HCT116 (cell line): ENCODE measurements at regions not wholly inside any gene's neighbourhood (a gene's known extent, or its start where the extent isn't known, plus 50 kb on each side); places are given as distances from the start of the nearest gene placed in this dataset.

Source experiments
- ATAC-seq: fragments of 200-7000 bp; cut with Tn5 transposase; 2 replicates; pipeline ENCODE4 v1.9.1; 2020; ENCODE audit warnings: mild to moderate bottlenecking, moderate library complexity
- BruUV-seq: library from RNA; stranded (reverse); fragments of 400-500 nt; replicated peaks from 2 replicates; lab custom pipeline; 2021; lab: Mats Ljungman, UMichigan
- CTCF ChIA-PET: fragments of 300-600 bp; sonication (Branson Sonifier 250); formaldehyde crosslinking; loops from one replicate; lab custom pipeline; 2021; ENCODE audit warnings: antibody characterized with exemption; lab: Charles Lee
- POLR2A ChIA-PET: fragments of 300-600, 350-600 bp; sonication (Branson Sonifier 250); formaldehyde crosslinking; loops from one replicate; lab custom pipeline; 2021; ENCODE audit warnings: antibody characterized with exemption; lab: Charles Lee
- RAD21 ChIA-PET, 2 experiments: fragments of 300-600 bp; sonication (Branson Sonifier 250); formaldehyde crosslinking; loops; one replicate each; lab custom pipeline; 2023; ENCODE audit warnings: low total read pairs in 2 of 2; ENCODE audit not compliant: uncharacterized antibody in 2 of 2, unreplicated experiment in 2 of 2, low non-redundant PET in 1 of 2; lab: Charles Lee
- DNase-seq: peaks from one replicate; pipeline ENCODE4 v3.0.0-alpha.2; 2010; ENCODE audit warnings: low read depth, low spot score
- H2AFZ ChIP-seq: fragments of 200-600 bp; shearing (Covaris generic), sonication (generic); 2 replicates; pipeline ENCODE4 v1.6.1; 2017; ENCODE audit warnings: low read depth, mixed run types, mixed read lengths, antibody characterized with exemption, low read length; ENCODE audit not compliant: poor library complexity, severe bottlenecking
- H3K27ac ChIP-seq: 2 replicates; pipeline ENCODE4 v1.5.1; 2012; ENCODE audit warnings: low read depth, low read length
- H3K27me3 ChIP-seq: fragments of 200-600 bp; sonication (generic); 2 replicates; pipeline ENCODE4 v1.6.1; 2016; ENCODE audit warnings: mixed run types, low read length, mixed read lengths; ENCODE audit not compliant: insufficient read depth
- H3K36me3 ChIP-seq, 2 experiments: fragments of 200-500 bp in 1 of 2; fragments of 200-600 bp in 1 of 2; sonication (Bioruptor generic) in 1 of 2; sonication (generic) in 1 of 2; 2 replicates each; pipeline versions ENCODE4 v1.5.1 to v1.6.1; 2014 to 2016; ENCODE audit warnings: low read length in 2 of 2, inconsistent platforms in 1 of 2, mixed read lengths in 1 of 2, mixed run types in 1 of 2; ENCODE audit not compliant: insufficient read depth in 2 of 2, control insufficient read depth in 1 of 2
- H3K4me1 ChIP-seq, 2 experiments: fragments of 200-600 bp in 1 of 2; sonication (generic) in 1 of 2; 2 replicates each; pipeline versions ENCODE4 v1.5.1 to v1.6.1; 2012 to 2017; ENCODE audit warnings: low read length in 2 of 2, inconsistent platforms in 1 of 2, mild to moderate bottlenecking in 1 of 2, mixed read lengths in 1 of 2, mixed run types in 1 of 2, moderate library complexity in 1 of 2; ENCODE audit not compliant: insufficient read depth in 2 of 2, control insufficient read depth in 1 of 2
- H3K4me2 ChIP-seq: fragments of 200-600 bp; sonication (generic); 2 replicates; pipeline ENCODE4 v1.6.1; 2017; ENCODE audit warnings: mixed run types, low read length, mixed read lengths
- H3K4me3 ChIP-seq, 2 experiments: fragments of 200-600 bp in 1 of 2; sonication (generic) in 1 of 2; replicated peaks in 1 of 2; 2 replicates each; pipeline ENCODE4 v1.5.1; 2011 to 2016; ENCODE audit warnings: low read length in 2 of 2, control low read depth in 1 of 2, low read depth in 1 of 2, mild to moderate bottlenecking in 1 of 2, mixed read lengths in 1 of 2, mixed run types in 1 of 2
- H3K79me2 ChIP-seq: fragments of 200-600 bp; sonication (generic); 2 replicates; pipeline ENCODE4 v1.6.1; 2017; ENCODE audit warnings: mild to moderate bottlenecking, mixed run types, low read length, moderate library complexity, mixed read lengths; ENCODE audit not compliant: insufficient read depth
- H3K9ac ChIP-seq: fragments of 200-600 bp; sonication (generic); 2 replicates; pipeline ENCODE4 v1.6.1; 2016; ENCODE audit warnings: low read length, mixed read lengths
- H3K9me2 ChIP-seq: fragments of 200-600 bp; sonication (generic), shearing (Covaris generic); 2 replicates; pipeline ENCODE4 v1.6.1; 2017; ENCODE audit warnings: mixed run types, mild to moderate bottlenecking, moderate library complexity; ENCODE audit not compliant: insufficient read depth
- H3K9me3 ChIP-seq, 2 experiments: fragments of 200-500 bp in 1 of 2; fragments of 200-600 bp in 1 of 2; sonication (Bioruptor generic) in 1 of 2; sonication (generic) in 1 of 2; 2 replicates each; pipeline ENCODE4 v1.6.1; 2014 to 2017; ENCODE audit warnings: low read length in 2 of 2, mixed read lengths in 2 of 2, inconsistent platforms in 1 of 2, low read depth in 1 of 2, mild to moderate bottlenecking in 1 of 2, mixed run types in 1 of 2, moderate library complexity in 1 of 2; ENCODE audit not compliant: control insufficient read depth in 1 of 2, insufficient read depth in 1 of 2
- H4K20me1 ChIP-seq: fragments of 200-600 bp; sonication (generic), shearing (Covaris generic); 2 replicates; pipeline ENCODE4 v1.6.1; 2017; ENCODE audit warnings: mixed run types, mild to moderate bottlenecking, moderate library complexity; ENCODE audit not compliant: insufficient read depth
- CBX3 ChIP-seq: IDR thresholded peaks from 2 replicates; pipeline ENCODE4 v1.6.1; 2012; ENCODE audit warnings: low read depth
- CEBPB ChIP-seq: IDR thresholded peaks from 2 replicates; pipeline ENCODE4 v1.6.1; 2012; ENCODE audit warnings: low read depth
- EGR1 ChIP-seq: IDR thresholded peaks from 2 replicates; pipeline ENCODE4 v1.6.1; 2012; ENCODE audit warnings: low read depth
- ELF1 ChIP-seq: IDR thresholded peaks from 2 replicates; pipeline ENCODE4 v1.6.1; 2012; ENCODE audit warnings: low read depth, borderline replicate concordance
- EZH2 ChIP-seq: fragments of 200-600 bp; sonication (generic); IDR thresholded peaks from 2 replicates; pipeline ENCODE4 v1.6.1; 2017; ENCODE audit warnings: antibody characterized with exemption, mixed run types
- JUND ChIP-seq: IDR thresholded peaks from 2 replicates; pipeline ENCODE4 v1.6.1; 2012
- POLR2A ChIP-seq: IDR thresholded peaks from 2 replicates; pipeline ENCODE4 v1.7.0; 2011; ENCODE audit warnings: borderline replicate concordance; ENCODE audit not compliant: insufficient read depth, insufficient read length; ENCODE audit errors: extremely low read depth
- POLR2AphosphoS5 ChIP-seq: IDR thresholded peaks from 2 replicates; pipeline ENCODE4 v1.6.1; 2011; ENCODE audit warnings: mild to moderate bottlenecking, low read depth, low read length, moderate library complexity
- RAD21 ChIP-seq: IDR thresholded peaks from 2 replicates; pipeline ENCODE4 v1.6.1; 2012; ENCODE audit warnings: low read depth, mild to moderate bottlenecking
- SIN3A ChIP-seq: IDR thresholded peaks from 2 replicates; pipeline ENCODE4 v1.6.1; 2012; ENCODE audit warnings: low read depth
- SP1 ChIP-seq: IDR thresholded peaks from 2 replicates; pipeline ENCODE4 v1.6.1; 2012; ENCODE audit warnings: low read depth
- SRF ChIP-seq: IDR thresholded peaks from 2 replicates; pipeline ENCODE4 v1.6.1; 2012; ENCODE audit warnings: low read depth
- TCF7L2 ChIP-seq: IDR thresholded peaks from 2 replicates; pipeline ENCODE4 v1.7.0; 2011; ENCODE audit warnings: borderline replicate concordance, inconsistent platforms; ENCODE audit not compliant: insufficient read depth, insufficient read length; ENCODE audit errors: extremely low read depth
- YY1 ChIP-seq: IDR thresholded peaks from 2 replicates; pipeline ENCODE4 v1.6.1; 2011; ENCODE audit warnings: low read length, low read depth, moderate library complexity, mild to moderate bottlenecking; ENCODE audit not compliant: insufficient replicate concordance; ENCODE audit errors: extremely low read depth
- ZFX ChIP-seq: fragments of 450-650 bp; IDR thresholded peaks from 2 replicates; pipeline ENCODE4 v1.6.1; 2017
- intact Hi-C: fragments of 100-400 bp; cut with micrococcal nuclease; formaldehyde crosslinking; loops from 2 replicates; pipeline ENCODE4 v1.10.0; 2022
- TF ChIP-seq, protein P1 (sequence below): IDR thresholded peaks from 2 replicates; pipeline ENCODE4 v1.6.1; 2012
- TF ChIP-seq, protein P2 (sequence below): IDR thresholded peaks from 2 replicates; pipeline ENCODE4 v1.6.1; 2012; ENCODE audit warnings: low read depth
- TF ChIP-seq, protein P3 (sequence below): IDR thresholded peaks from 2 replicates; pipeline ENCODE4 v1.6.1; 2011; ENCODE audit warnings: mild to moderate bottlenecking, low read length, moderate library complexity; ENCODE audit not compliant: insufficient replicate concordance; ENCODE audit errors: extremely low read depth
- TF ChIP-seq, protein P4 (sequence below), 3 experiments: fragments of 200-600 bp in 1 of 3; sonication (generic) in 1 of 3; IDR thresholded peaks in 2 of 3; conservative IDR thresholded peaks in 1 of 3; 2 replicates each; pipeline ENCODE4 v1.5.1; 2012 to 2017; ENCODE audit warnings: low read depth in 2 of 3, low read length in 2 of 3, antibody characterized with exemption in 1 of 3, borderline replicate concordance in 1 of 3, control low read depth in 1 of 3, mild to moderate bottlenecking in 1 of 3, mixed read lengths in 1 of 3, mixed run types in 1 of 3, moderate library complexity in 1 of 3; ENCODE audit not compliant: insufficient read depth in 1 of 3
- TF ChIP-seq, protein P5 (sequence below): IDR thresholded peaks from 2 replicates; pipeline ENCODE4 v1.6.1; 2012

- TF ChIP-seq, protein P1, sequence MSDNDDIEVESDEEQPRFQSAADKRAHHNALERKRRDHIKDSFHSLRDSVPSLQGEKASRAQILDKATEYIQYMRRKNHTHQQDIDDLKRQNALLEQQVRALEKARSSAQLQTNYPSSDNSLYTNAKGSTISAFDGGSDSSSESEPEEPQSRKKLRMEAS: no peak
- TF ChIP-seq, protein P2, sequence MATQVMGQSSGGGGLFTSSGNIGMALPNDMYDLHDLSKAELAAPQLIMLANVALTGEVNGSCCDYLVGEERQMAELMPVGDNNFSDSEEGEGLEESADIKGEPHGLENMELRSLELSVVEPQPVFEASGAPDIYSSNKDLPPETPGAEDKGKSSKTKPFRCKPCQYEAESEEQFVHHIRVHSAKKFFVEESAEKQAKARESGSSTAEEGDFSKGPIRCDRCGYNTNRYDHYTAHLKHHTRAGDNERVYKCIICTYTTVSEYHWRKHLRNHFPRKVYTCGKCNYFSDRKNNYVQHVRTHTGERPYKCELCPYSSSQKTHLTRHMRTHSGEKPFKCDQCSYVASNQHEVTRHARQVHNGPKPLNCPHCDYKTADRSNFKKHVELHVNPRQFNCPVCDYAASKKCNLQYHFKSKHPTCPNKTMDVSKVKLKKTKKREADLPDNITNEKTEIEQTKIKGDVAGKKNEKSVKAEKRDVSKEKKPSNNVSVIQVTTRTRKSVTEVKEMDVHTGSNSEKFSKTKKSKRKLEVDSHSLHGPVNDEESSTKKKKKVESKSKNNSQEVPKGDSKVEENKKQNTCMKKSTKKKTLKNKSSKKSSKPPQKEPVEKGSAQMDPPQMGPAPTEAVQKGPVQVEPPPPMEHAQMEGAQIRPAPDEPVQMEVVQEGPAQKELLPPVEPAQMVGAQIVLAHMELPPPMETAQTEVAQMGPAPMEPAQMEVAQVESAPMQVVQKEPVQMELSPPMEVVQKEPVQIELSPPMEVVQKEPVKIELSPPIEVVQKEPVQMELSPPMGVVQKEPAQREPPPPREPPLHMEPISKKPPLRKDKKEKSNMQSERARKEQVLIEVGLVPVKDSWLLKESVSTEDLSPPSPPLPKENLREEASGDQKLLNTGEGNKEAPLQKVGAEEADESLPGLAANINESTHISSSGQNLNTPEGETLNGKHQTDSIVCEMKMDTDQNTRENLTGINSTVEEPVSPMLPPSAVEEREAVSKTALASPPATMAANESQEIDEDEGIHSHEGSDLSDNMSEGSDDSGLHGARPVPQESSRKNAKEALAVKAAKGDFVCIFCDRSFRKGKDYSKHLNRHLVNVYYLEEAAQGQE: no peak
- TF ChIP-seq, protein P3, sequence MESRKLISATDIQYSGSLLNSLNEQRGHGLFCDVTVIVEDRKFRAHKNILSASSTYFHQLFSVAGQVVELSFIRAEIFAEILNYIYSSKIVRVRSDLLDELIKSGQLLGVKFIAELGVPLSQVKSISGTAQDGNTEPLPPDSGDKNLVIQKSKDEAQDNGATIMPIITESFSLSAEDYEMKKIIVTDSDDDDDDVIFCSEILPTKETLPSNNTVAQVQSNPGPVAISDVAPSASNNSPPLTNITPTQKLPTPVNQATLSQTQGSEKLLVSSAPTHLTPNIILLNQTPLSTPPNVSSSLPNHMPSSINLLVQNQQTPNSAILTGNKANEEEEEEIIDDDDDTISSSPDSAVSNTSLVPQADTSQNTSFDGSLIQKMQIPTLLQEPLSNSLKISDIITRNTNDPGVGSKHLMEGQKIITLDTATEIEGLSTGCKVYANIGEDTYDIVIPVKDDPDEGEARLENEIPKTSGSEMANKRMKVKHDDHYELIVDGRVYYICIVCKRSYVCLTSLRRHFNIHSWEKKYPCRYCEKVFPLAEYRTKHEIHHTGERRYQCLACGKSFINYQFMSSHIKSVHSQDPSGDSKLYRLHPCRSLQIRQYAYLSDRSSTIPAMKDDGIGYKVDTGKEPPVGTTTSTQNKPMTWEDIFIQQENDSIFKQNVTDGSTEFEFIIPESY: no peak
- TF ChIP-seq ZFX (no peak), SIN3A (no peak), ELF1 (no peak), POLR2AphosphoS5 (no peak), SP1 (no peak), CBX3 (no peak), JUND (no peak), CEBPB (no peak), EZH2 (no peak), RAD21 (no peak), TCF7L2 (no peak), POLR2A (no peak), EGR1 (no peak), YY1 (no peak), SRF (no peak)
- TF ChIP-seq, protein P4, sequence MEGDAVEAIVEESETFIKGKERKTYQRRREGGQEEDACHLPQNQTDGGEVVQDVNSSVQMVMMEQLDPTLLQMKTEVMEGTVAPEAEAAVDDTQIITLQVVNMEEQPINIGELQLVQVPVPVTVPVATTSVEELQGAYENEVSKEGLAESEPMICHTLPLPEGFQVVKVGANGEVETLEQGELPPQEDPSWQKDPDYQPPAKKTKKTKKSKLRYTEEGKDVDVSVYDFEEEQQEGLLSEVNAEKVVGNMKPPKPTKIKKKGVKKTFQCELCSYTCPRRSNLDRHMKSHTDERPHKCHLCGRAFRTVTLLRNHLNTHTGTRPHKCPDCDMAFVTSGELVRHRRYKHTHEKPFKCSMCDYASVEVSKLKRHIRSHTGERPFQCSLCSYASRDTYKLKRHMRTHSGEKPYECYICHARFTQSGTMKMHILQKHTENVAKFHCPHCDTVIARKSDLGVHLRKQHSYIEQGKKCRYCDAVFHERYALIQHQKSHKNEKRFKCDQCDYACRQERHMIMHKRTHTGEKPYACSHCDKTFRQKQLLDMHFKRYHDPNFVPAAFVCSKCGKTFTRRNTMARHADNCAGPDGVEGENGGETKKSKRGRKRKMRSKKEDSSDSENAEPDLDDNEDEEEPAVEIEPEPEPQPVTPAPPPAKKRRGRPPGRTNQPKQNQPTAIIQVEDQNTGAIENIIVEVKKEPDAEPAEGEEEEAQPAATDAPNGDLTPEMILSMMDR (IDR thresholded peaks at IDR 0.05 in 2 of 3, conservative IDR thresholded peaks at IDR 0.05 in 1 of 3; ENCODE audit: borderline replicate concordance in 1 of 3, insufficient read depth in 1 of 3, low read depth in 2 of 3, low read length in 2 of 3): no peak
- TF ChIP-seq, protein P5, sequence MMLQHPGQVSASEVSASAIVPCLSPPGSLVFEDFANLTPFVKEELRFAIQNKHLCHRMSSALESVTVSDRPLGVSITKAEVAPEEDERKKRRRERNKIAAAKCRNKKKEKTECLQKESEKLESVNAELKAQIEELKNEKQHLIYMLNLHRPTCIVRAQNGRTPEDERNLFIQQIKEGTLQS: no peak
- Histone ChIP-seq H3K4me1 (no peaks in the 10 kb centered on the region), H3K4me2 (no peak overlapping the region), H3K9ac (no peak overlapping the region), H3K9me2 (no peaks in the 10 kb centered on the region), H3K36me3 (no peaks in the 10 kb centered on the region), H3K9me3 (no peaks in the 10 kb centered on the region; a peak in 1 of 4 replicates), H4K20me1 (no peaks in the 10 kb centered on the region), H2AFZ (no peak overlapping the region), H3K27me3 (no peaks in the 10 kb centered on the region), H3K27ac (no peak overlapping the region), H3K79me2 (no peaks in the 10 kb centered on the region), H3K4me3 (no peak overlapping the region)
- ATAC-seq (no peak), DNase-seq (no peak)
- BruUV-seq: no TSS peak
- intact Hi-C loops: no loop called here
- POLR2A ChIA-PET: no interaction called here
- RAD21 ChIA-PET: no interaction called here
- CTCF ChIA-PET: no interaction called here
Observed at GRCh38 chr1:239997515-239998311, 94.0 kb upstream of the FMN2 start.
